Activated T-cell treated with anti-CD3 and anti-CD28 coated beads for 4 hours (primary cell): ENCODE measurements at regions not wholly inside any gene's neighbourhood (a gene's known extent, or its start where the extent isn't known, plus 50 kb on each side); places are given as distances from the start of the nearest gene placed in this dataset.

Source experiments
- DNase-seq: peaks from one replicate; pipeline ENCODE4 v3.0.0-alpha.2; 2020

GRCh38 chr22:22825213-22825593, 62.4 kb upstream of the IGLL5 start:
- DNase-seq = no peak

GRCh38 chr22:22827187-22827939, 60.3 kb upstream of the IGLL5 start:
- DNase-seq = no peak

- DNase-seq = no peak
Observed at GRCh38 chr22:22830193-22830592, 57.4 kb upstream of the IGLL5 start.

- DNase-seq = no peak
Observed at GRCh38 chr22:22830957-22831688, 56.5 kb upstream of the IGLL5 start.

DNA sequence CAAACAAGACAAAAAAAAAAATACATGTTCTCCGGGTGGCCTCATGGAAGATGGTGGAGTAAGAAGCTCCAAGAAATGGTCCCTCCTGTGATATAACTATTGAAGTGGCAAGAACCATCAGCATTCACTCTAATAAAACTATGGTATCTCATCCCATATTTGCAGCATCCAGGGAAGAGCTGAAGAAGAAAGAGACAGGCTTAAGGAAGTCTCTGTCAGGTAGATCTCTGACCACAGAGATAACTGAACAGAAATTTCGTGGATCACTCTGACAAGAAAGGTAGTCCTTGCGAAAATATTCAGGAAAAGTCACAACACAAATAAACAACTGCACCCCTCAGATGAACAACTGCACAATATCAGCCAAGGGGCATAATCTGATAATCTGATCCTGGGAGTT, 54.6 kb upstream of the IGLL5 start:
- DNase-seq = no peak

- DNase-seq = no peak
Observed at GRCh38 chr22:22833488-22833887, 54.1 kb upstream of the IGLL5 start.

- no peak for DNase-seq
Observed at GRCh38 chr22:22834204-22834603, 53.4 kb upstream of the IGLL5 start.

GRCh38 chr22:22834783-22835182, 52.8 kb upstream of the IGLL5 start:
- no peak for DNase-seq

DNA sequence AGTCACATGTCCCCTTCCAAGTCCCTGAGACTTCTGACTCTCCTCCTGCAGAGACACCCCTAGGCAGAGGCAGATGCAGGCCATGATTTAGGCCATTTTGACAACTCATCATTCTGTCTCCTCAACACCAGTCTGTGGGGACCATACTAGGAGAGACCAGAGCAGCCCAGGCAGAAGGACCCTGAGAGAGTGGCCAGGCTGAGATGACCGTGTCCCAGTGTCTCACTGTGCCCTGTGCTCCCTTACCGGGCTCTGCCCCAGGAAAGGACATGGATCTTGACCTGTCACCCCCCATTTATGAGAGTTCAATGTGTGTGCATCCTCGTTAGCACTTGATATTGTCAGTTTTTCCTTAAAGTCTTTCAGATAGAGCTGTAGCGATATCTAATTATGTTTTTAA, 52.4 kb upstream of the IGLL5 start:
- DNase-seq = no peak

GRCh38 chr22:22835771-22836291, 51.8 kb upstream of the IGLL5 start:
- no peak for DNase-seq

GRCh38 chr22:22836635-22837034, 51.0 kb upstream of the IGLL5 start:
- DNase-seq = no peak
